GM06990 (cell line): ENCODE measurements at regions not wholly inside any gene's neighbourhood (a gene's known extent, or its start where the extent isn't known, plus 50 kb on each side); places are given as distances from the start of the nearest gene placed in this dataset.

ENCODE experiments used
- DNase-seq: peaks from one replicate; pipeline ENCODE4 v3.0.0-alpha.2; 2011; ENCODE audit not compliant: insufficient read length; ENCODE audit errors: extremely low read depth
- H3K27me3 ChIP-seq: replicated peaks from 2 replicates; pipeline ENCODE4 v1.6.0; 2011; ENCODE audit warnings: low read length; ENCODE audit not compliant: control insufficient read depth, insufficient read depth
- H3K36me3 ChIP-seq: 2 replicates; pipeline ENCODE4 v1.5.1; 2011; ENCODE audit warnings: low read length; ENCODE audit not compliant: control insufficient read depth, insufficient read depth
- H3K4me3 ChIP-seq: replicated peaks from 2 replicates; pipeline ENCODE4 v1.5.1; 2011; ENCODE audit warnings: low read depth, mild to moderate bottlenecking, control low read depth, low read length
- TF ChIP-seq, protein P1 (sequence below): IDR thresholded peaks from 2 replicates; pipeline ENCODE4 v1.5.1; 2011; ENCODE audit warnings: low read length, control low read depth, mild to moderate bottlenecking, inconsistent platforms; ENCODE audit not compliant: insufficient read depth, poor library complexity, severe bottlenecking

DNA sequence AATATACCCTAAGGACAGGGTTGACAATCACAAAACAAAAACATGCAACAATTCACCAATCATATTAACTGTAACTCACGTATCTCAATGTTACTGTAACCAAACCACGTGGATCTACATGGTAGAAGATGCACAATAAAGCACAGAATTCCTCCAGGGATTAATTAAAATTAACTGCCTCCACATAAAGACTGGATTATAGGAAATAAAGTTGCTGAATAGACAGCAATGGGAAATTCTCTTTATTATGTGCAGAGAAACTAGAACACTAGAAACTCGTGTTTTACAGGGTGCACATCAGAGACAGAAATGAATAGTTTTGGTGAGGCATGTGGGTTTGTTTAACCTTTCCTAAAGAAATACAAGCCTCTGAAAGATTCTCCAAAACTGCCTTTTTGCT is 696.3 kb downstream of the EPHA3 start:
- no peaks in the 10 kb centered on the region for H3K27me3 ChIP-seq
- H3K4me3 ChIP-seq = no peak overlapping the region
- no peak for DNase-seq
- no peaks in the 10 kb centered on the region for H3K36me3 ChIP-seq
- TF ChIP-seq, protein P1, sequence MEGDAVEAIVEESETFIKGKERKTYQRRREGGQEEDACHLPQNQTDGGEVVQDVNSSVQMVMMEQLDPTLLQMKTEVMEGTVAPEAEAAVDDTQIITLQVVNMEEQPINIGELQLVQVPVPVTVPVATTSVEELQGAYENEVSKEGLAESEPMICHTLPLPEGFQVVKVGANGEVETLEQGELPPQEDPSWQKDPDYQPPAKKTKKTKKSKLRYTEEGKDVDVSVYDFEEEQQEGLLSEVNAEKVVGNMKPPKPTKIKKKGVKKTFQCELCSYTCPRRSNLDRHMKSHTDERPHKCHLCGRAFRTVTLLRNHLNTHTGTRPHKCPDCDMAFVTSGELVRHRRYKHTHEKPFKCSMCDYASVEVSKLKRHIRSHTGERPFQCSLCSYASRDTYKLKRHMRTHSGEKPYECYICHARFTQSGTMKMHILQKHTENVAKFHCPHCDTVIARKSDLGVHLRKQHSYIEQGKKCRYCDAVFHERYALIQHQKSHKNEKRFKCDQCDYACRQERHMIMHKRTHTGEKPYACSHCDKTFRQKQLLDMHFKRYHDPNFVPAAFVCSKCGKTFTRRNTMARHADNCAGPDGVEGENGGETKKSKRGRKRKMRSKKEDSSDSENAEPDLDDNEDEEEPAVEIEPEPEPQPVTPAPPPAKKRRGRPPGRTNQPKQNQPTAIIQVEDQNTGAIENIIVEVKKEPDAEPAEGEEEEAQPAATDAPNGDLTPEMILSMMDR = no peak

DNA sequence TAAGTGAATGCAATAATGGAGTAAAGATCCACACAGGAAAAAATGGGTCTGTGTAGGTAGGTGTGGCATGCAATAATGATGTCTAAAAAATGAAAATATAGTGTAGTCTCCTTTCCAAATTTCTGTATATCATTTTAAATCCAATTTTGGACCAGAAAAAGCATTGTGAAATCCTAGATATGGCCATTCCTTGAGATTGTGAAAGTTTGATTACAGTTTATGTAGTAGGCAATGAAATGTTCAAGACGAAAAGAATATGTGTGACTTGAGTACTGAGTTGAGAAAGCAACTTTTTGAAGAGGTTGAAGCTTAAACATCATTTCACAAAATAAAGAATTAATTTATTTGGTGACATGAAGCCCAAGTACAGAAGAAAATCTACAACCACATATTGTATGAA is 698.7 kb downstream of the EPHA3 start:
- Histone ChIP-seq H3K36me3 (no peaks in the 10 kb centered on the region), H3K4me3 (no peak overlapping the region), H3K27me3 (no peaks in the 10 kb centered on the region)
- TF ChIP-seq, protein P1 = no peak
- DNase-seq = no peak

DNA sequence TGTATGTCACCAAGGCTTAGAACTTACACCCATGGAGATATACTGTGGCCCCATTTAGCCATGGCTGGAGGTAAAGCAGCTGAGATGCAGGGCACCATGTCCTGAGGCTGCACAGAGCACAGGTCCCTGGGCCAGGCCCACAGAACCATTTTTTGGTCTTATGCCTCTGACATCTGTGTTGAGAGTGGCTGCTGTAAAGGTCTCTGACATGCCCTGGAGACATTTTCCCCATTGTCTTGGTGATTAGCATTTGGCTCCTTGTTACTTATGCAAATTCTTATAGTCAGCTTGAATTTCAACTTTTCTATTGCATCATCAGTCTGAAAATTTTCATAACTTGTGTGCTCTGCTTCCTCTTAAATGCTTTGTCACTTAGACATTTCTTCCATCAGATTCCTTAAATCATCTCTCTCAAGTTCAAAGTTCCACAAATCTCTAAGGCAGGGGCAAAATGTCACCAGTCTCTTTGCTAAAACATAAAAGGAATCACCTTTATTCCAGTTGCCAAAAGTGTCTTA is 701.3 kb downstream of the EPHA3 start:
- no peak for DNase-seq
- H3K4me3 ChIP-seq = no peak overlapping the region
- TF ChIP-seq, protein P1 = no peak
- H3K27me3 ChIP-seq = no peaks in the 10 kb centered on the region
- no peaks in the 10 kb centered on the region for H3K36me3 ChIP-seq

DNA sequence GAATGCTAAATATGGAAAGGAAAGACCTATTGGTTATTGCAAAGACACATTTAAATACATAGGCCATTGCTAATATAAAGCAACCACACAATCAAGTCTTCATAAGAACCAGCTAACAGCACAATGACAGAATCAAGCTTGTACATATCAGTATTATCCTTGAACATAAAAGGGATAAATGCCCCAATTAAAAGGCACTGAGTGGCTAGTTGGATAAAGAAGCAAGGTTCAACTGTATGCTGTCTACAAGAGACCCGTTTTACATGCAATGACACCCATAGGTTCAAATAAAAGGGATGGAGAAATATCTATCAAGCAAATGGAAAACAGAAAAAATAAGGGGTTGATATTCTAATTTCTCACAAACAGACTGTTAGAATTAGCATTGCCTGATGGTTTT is 706.1 kb downstream of the EPHA3 start:
- Histone ChIP-seq H3K27me3 (no peaks in the 10 kb centered on the region), H3K4me3 (no peak overlapping the region), H3K36me3 (no peaks in the 10 kb centered on the region)
- DNase-seq = no peak
- TF ChIP-seq, protein P1 = no peak

DNA sequence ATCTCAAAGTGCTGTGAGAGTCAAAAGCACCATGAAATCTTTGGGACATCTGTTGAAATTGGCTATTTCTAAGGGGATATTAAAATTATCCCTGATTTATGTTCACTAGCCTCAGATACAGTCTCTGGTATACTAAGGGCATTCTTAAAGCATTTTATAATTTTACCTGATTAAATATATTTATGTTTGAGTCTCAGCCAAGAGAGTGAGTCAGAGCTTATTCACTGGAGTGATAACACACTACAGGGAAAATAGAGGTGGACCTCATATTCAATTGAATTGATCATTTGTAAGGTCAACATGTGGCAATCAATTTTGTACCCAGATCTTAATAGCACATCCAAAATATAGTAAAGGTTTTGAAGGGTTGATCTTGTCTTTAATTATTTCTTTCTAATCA is 733.6 kb downstream of the EPHA3 start:
- DNase-seq = no peak
- no peaks in the 10 kb centered on the region for H3K36me3 ChIP-seq
- H3K27me3 ChIP-seq = no peaks in the 10 kb centered on the region
- TF ChIP-seq, protein P1 = no peak
- H3K4me3 ChIP-seq = no peak overlapping the region

DNA sequence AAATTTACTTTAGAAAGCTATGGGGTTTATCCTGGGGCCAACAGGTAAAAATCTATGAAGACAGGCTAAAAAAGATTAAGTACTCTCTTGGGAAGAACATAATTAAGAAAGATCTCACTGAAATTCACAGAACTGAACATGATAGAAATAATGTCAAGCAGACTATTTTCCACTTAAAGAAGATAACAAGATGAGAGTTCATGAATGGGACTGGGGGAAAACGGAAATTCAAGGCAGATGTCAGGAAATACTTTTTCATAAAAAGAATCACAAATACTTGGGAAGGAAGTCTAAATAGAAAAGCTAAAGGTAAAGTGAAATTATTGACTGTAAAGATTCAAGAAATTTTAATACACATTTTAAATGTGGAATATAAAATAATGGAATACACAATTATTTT is 737.6 kb downstream of the EPHA3 start:
- Histone ChIP-seq H3K4me3 (no peak overlapping the region), H3K36me3 (no peaks in the 10 kb centered on the region), H3K27me3 (no peaks in the 10 kb centered on the region)
- TF ChIP-seq, protein P1 = no peak
- DNase-seq = no peak
